Prostate gland (tissue), 2 donors: ENCODE measurements at regions not wholly inside any gene's neighbourhood (a gene's known extent, or its start where the extent isn't known, plus 50 kb on each side); places are given as distances from the start of the nearest gene placed in this dataset.
"Not testable (repeated sequence)": the region's sequence is repeated elsewhere in the genome, so short reads cannot be mapped to it uniquely, and the experiment has no call there.

ENCODE experiments used
- DNase-seq: peaks from one replicate; pipeline ENCODE4 v3.0.0-alpha.2; 2019; ENCODE audit warnings: low spot score
- H3K27ac ChIP-seq, 2 donors: fragments of 200-600 bp; sonication (generic); 2 replicates each; pipeline ENCODE4 v1.5.1; 2017 to 2019
- H3K27me3 ChIP-seq: fragments of 200-600 bp; sonication (generic); replicated peaks from 2 replicates; pipeline ENCODE4 v1.5.1; 2019; ENCODE audit not compliant: insufficient read depth
- H3K36me3 ChIP-seq, 2 donors: fragments of 200-600 bp; sonication (generic); 1 replicate in 1 of 2; 2 replicates in 1 of 2; pipeline versions ENCODE4 v1.5.1 to v1.8.1; 2017 to 2019
- H3K4me1 ChIP-seq: fragments of 200-600 bp; sonication (generic); replicated peaks from 2 replicates; pipeline ENCODE4 v1.5.1; 2019
- H3K4me3 ChIP-seq, 2 donors: fragments of 200-600 bp; sonication (generic); 2 replicates each; pipeline ENCODE4 v1.5.1; 2017 to 2019
- H3K9me3 ChIP-seq: fragments of 200-600 bp; sonication (generic); 2 replicates; pipeline ENCODE4 v1.5.1; 2017
- POLR2A ChIP-seq: fragments of 450-650 bp; IDR thresholded peaks from one replicate; pipeline ENCODE4 v1.6.1; 2016; ENCODE audit warnings: antibody characterized with exemption, mild to moderate bottlenecking
- POLR2AphosphoS5 ChIP-seq: sonication (generic); formaldehyde crosslinking; IDR thresholded peaks from one replicate; pipeline ENCODE4 v1.6.1; 2017; ENCODE audit warnings: antibody characterized with exemption
- WGBS: methylation state at CpG from one replicate; pipeline ENCODE4 v1.1.5; 2018; 5-methylcytosine and 5-hydroxymethylcytosine counted together
- intact Hi-C: fragments of 100-400 bp; cut with DNase I; formaldehyde crosslinking; loops from one replicate; pipeline ENCODE4 v1.14.2; 2022
- TF ChIP-seq, protein P1 (sequence below), 4 experiments: fragments of 200-600 bp in 2 of 4; fragments of 450-650 bp in 2 of 4; sonication (generic) in 2 of 4; IDR thresholded peaks; 1 replicate in 3 of 4; 2 replicates in 1 of 4; pipeline ENCODE4 v1.5.1; 2016 to 2019; ENCODE audit warnings: antibody characterized with exemption in 4 of 4, mild to moderate bottlenecking in 2 of 4, moderate library complexity in 2 of 4

DNA sequence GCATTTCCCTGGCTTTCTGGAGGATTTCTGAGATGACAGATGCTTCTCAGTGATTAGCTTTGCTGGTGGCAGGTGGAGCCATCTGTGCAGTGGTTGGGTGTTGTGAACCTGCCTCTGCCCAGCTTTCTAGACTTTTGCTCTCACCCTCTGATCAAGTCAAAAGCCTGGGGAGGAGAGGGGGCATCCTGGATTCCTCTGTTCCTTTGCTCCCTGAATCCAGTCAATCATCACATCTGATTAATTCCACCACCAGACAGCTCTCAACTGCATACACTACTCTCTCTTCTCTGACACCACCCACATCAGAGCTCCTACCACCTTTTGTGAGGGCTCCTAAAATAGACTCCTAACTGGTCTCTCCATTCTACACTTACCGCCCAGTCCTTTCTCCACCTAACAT, 283.5 kb downstream of the WDR11 start:
- Histone ChIP-seq H3K36me3 (no peaks in the 10 kb centered on the region), H3K27me3 (no peaks in the 10 kb centered on the region), H3K9me3 (no peaks in the 10 kb centered on the region), H3K27ac (no peak overlapping the region), H3K4me1 (peaks cover 7% of the 10 kb centered on the region), H3K4me3 (no peak overlapping the region)
- WGBS, result 97% methylated on average over 1 of the region's 1 CpG
- DNase-seq, result no peak
- intact Hi-C loops, result no loop called here
- TF ChIP-seq POLR2A (no peak), POLR2AphosphoS5 (no peak)
- TF ChIP-seq, protein P1, sequence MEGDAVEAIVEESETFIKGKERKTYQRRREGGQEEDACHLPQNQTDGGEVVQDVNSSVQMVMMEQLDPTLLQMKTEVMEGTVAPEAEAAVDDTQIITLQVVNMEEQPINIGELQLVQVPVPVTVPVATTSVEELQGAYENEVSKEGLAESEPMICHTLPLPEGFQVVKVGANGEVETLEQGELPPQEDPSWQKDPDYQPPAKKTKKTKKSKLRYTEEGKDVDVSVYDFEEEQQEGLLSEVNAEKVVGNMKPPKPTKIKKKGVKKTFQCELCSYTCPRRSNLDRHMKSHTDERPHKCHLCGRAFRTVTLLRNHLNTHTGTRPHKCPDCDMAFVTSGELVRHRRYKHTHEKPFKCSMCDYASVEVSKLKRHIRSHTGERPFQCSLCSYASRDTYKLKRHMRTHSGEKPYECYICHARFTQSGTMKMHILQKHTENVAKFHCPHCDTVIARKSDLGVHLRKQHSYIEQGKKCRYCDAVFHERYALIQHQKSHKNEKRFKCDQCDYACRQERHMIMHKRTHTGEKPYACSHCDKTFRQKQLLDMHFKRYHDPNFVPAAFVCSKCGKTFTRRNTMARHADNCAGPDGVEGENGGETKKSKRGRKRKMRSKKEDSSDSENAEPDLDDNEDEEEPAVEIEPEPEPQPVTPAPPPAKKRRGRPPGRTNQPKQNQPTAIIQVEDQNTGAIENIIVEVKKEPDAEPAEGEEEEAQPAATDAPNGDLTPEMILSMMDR (IDR thresholded peaks at IDR 0.05), result no peak

DNA sequence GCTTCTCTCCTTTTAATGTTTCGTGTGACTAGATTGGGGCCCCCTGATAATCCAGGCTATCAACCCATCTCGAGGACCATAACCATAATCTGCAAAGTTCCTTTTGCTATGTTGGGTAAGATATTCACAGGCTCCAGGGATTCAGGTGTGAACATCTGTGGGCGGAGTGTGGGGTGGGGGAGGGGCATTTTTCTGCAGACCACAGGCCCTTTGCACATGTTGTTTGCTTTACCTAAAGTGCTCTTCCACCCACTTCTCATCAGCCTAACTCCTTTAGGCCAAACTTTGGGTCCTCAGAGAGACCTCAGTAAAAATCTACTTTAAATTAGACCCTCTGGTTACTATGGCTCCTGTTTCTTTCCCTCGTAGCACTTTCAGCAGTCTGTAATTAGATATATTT, 284.4 kb downstream of the WDR11 start:
- Histone ChIP-seq H3K27ac (no peak overlapping the region), H3K27me3 (no peaks in the 10 kb centered on the region), H3K36me3 (no peaks in the 10 kb centered on the region), H3K4me3 (no peak overlapping the region), H3K9me3 (no peaks in the 10 kb centered on the region), H3K4me1 (peaks cover 7% of the 10 kb centered on the region)
- TF ChIP-seq, protein P1 (IDR thresholded peaks at IDR 0.05), result no peak
- TF ChIP-seq POLR2A (no peak), POLR2AphosphoS5 (no peak)
- 93% methylated on average over 4 of the region's 4 CpGs for WGBS
- DNase-seq, result no peak
- intact Hi-C loops, result no loop called here

DNA sequence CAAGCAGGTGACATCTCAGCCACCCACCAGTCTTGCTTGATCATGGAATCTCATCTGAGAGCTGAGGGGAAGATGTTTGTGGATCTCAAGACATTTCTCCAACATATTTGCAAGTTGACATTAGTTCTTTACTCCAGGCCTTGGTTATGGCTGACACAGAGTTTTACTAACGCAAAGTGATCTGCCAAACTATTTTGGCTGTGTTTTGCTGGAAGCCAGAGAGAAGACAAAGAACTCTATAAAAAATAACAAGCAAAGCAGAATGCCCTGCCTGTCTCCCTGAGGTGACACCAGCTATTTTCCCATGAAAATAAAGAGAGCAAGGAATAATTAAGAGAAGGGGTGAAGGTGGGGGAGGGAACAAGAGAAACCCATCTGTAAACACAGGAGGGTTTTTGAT, 286.4 kb downstream of the WDR11 start:
- WGBS, result 14% methylated on average over 1 of the region's 1 CpG
- peak overlapping the region; percentile 7 to 55 for H3K27ac ChIP-seq
- no peaks in the 10 kb centered on the region for H3K27me3 ChIP-seq
- H3K36me3 ChIP-seq, result no peaks in the 10 kb centered on the region
- peak; percentile 60 for DNase-seq
- intact Hi-C loops, result no loop called here
- no peaks in the 10 kb centered on the region for H3K9me3 ChIP-seq
- H3K4me3 ChIP-seq, result no peak overlapping the region
- peak; percentile 75 for TF ChIP-seq POLR2AphosphoS5
- TF ChIP-seq, protein P1 (IDR thresholded peaks at IDR 0.05), result no peak
- TF ChIP-seq POLR2A, result no peak
- H3K4me1 ChIP-seq, result peaks cover 7% of the 10 kb centered on the region

DNA sequence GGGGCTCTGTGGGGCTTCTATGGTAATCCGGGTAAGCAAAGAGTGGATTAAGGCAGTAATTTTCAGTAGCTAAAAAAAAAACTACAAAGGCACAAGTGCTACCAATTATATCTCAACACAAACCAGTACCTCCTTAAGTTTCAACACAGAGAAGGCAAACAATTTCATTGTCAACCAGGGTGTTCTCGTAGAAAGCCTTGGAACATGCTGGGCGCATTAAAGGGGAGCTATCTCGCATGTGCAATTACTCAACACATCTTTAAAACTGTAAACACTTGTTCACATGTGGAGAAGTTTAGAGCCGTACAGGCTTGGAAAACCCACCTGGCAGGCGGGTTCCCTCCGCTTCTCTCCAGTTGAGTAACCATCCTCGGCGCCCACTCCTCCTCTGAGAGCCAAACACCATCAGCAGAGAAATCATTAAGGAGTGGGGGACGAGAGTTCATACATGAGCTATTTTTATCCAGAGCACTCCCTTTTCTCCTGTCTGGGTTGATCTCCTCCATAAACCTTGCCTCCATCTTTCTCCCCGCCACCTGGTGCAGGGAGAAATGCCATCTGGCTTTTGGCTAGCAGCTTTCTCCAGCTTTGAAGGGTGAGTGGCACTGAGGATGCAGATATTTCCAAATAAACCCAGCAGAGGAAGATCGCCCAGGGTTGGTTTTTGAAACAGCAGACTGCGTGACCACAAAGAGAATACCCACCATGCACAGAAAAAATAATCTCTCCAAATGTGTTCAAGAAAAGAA, 287.1 kb downstream of the WDR11 start:
- DNase-seq, result peak; percentile 30
- Histone ChIP-seq H3K36me3 (no peaks in the 10 kb centered on the region), H3K27ac (peak overlapping the region; percentile 7 to 55), H3K9me3 (no peaks in the 10 kb centered on the region), H3K4me3 (no peak overlapping the region), H3K27me3 (no peaks in the 10 kb centered on the region), H3K4me1 (peaks cover 7% of the 10 kb centered on the region)
- TF ChIP-seq, protein P1 (IDR thresholded peaks at IDR 0.05), result no peak
- TF ChIP-seq POLR2AphosphoS5, result peak; percentile 64
- TF ChIP-seq POLR2A, result no peak
- WGBS, result 36% methylated on average over 13 of the region's 13 CpGs
- intact Hi-C loops, result no loop called here

DNA sequence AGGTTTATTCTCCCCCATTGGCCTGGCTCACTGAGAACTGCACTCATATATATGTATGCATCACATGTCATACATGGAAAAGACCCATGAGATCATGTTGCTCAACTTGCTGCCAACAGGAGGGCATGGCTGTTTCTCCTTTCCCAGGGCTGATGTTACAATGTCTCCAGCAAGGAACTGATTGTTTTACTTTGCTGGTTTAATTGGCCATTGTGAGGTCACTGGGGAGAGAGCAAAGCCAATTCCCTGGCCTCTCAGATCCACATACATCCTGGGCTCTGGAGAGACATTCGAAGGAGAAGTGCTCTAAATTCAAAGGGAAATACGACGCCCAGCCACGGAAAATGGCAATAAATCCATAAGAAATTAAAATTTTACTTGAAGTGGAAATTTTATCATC, 287.8 kb downstream of the WDR11 start:
- Histone ChIP-seq H3K4me3 (no peak overlapping the region), H3K27ac (peak overlapping the region in 1 of 2 donors; percentile 55), H3K36me3 (no peaks in the 10 kb centered on the region), H3K4me1 (peaks cover 7% of the 10 kb centered on the region), H3K27me3 (no peaks in the 10 kb centered on the region), H3K9me3 (no peaks in the 10 kb centered on the region)
- intact Hi-C loops, result no loop called here
- no peak for TF ChIP-seq POLR2A
- TF ChIP-seq POLR2AphosphoS5, result no peak
- TF ChIP-seq, protein P1 (IDR thresholded peaks at IDR 0.05), result no peak
- WGBS, result 70% methylated on average over 4 of the region's 4 CpGs
- DNase-seq, result no peak

DNA sequence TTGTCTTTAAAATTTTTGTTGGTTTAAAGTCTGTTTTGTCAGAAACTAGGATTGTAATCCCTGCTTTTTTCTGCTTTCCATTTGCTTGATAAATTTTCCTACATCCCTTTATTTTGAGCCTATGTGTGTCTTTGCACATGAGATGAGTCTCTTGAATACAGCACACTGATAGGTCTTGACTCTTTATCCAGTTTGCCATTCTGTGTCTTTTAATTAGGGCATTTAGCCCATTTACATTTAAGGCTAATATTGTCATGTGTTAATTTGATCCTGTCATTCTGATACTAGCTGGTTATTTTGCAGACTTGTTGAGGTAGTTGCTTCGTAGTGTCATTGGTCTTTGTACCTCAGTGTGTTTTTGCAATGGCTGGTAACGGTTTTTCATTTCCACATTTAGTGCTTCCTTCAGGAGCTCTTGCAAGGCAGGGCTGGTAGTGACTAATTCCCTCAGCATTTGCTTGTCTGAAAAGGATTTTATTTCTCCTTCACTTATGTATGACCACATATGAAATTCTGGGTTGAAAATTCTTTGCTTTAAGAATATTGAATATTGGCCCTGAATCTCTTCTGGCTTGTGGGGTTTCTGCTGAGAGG, 294.7 kb downstream of the WDR11 start:
- H3K36me3 ChIP-seq, H3K9me3 ChIP-seq, H3K27ac ChIP-seq, H3K27me3 ChIP-seq, intact Hi-C loops, H3K4me3 ChIP-seq, H3K4me1 ChIP-seq, DNase-seq: not testable (repeated sequence)
- 46% methylated on average over 2 of the region's 2 CpGs for WGBS
